ENCODE measurements at regions not wholly inside any gene's neighbourhood (a gene's known extent, or its start where the extent isn't known, plus 50 kb on each side); places are given as distances from the start of the nearest gene placed in this dataset.

- no peak for TF ChIP-seq GATA3 (IDR thresholded peaks at IDR 0.05; ENCODE audit: low read depth, low read length)
- no peak for TF ChIP-seq GATA2 (IDR thresholded peaks at IDR 0.05; ENCODE audit: low read depth, low read length)
These were observed 282.5 kb downstream of the PTBP2 start for GRCh38 chr1:97004054-97004453.

Data from SH-SY5Y (cell line).